Coronary artery (tissue), 2 donors: ENCODE measurements at regions not wholly inside any gene's neighbourhood (a gene's known extent, or its start where the extent isn't known, plus 50 kb on each side); places are given as distances from the start of the nearest gene placed in this dataset.

Experiments
- DNase-seq: peaks from one replicate; pipeline ENCODE4 v3.0.0-alpha.2; 2017; ENCODE audit warnings: low spot score
- H3K27ac ChIP-seq, 2 donors: fragments of 200-600 bp; sonication (generic); one replicate each; pipeline ENCODE4 v1.5.1; 2016 to 2019
- H3K4me3 ChIP-seq: fragments of 200-600 bp; sonication (generic); 2 replicates; pipeline ENCODE4 v1.5.1; 2016; ENCODE audit warnings: mild to moderate bottlenecking, moderate library complexity
- CTCF ChIP-seq: fragments of 200-600 bp; sonication (generic); IDR thresholded peaks from one replicate; pipeline ENCODE4 v1.5.1; 2019; ENCODE audit warnings: antibody characterized with exemption

GRCh38 chr1:56331207-56331891, 248.0 kb downstream of the PLPP3 start:
- no peak for DNase-seq
- H3K4me3 ChIP-seq = no peak overlapping the region
- TF ChIP-seq CTCF = no peak
- H3K27ac ChIP-seq = no peak overlapping the region

GRCh38 chr1:56330391-56331026, 248.9 kb downstream of the PLPP3 start:
- H3K27ac ChIP-seq = no peak overlapping the region
- TF ChIP-seq CTCF = no peak
- DNase-seq = no peak
- no peak overlapping the region for H3K4me3 ChIP-seq

GRCh38 chr1:56329970-56330369, 249.4 kb downstream of the PLPP3 start:
- DNase-seq = no peak
- Histone ChIP-seq H3K4me3 (no peak overlapping the region), H3K27ac (no peak overlapping the region)
- TF ChIP-seq CTCF = no peak

- no peak for DNase-seq
- H3K4me3 ChIP-seq = no peak overlapping the region
- no peak for TF ChIP-seq CTCF
These were observed 252.2 kb downstream of the PLPP3 start for GRCh38 chr1:56327195-56327594.

GRCh38 chr1:56326056-56326455, 253.3 kb downstream of the PLPP3 start:
- TF ChIP-seq CTCF = no peak
- DNase-seq = no peak
- no peak overlapping the region for H3K4me3 ChIP-seq
- H3K27ac ChIP-seq = no peak overlapping the region

More at GRCh38 chr1:56327195-56327594, 252.2 kb downstream of the PLPP3 start:
- no peak overlapping the region for H3K27ac ChIP-seq

GRCh38 chr1:56324504-56324903, 254.9 kb downstream of the PLPP3 start:
- no peak for TF ChIP-seq CTCF
- Histone ChIP-seq H3K27ac (no peak overlapping the region), H3K4me3 (no peak overlapping the region)
- DNase-seq = no peak

GRCh38 chr1:56322211-56322610, 257.2 kb downstream of the PLPP3 start:
- no peak for DNase-seq

More at GRCh38 chr1:56322211-56322610, 257.2 kb downstream of the PLPP3 start:
- no peak for TF ChIP-seq CTCF
- Histone ChIP-seq H3K27ac (no peak overlapping the region), H3K4me3 (no peak overlapping the region)
